Pons (tissue), 1 donor: ENCODE measurements at regions not wholly inside any gene's neighbourhood (a gene's known extent, or its start where the extent isn't known, plus 50 kb on each side); places are given as distances from the start of the nearest gene placed in this dataset.
A peak's percentile ranks its signal among the peaks of the same experiment; 100 is the strongest.
"Not testable (repeated sequence)": the region's sequence is repeated elsewhere in the genome, so short reads cannot be mapped to it uniquely, and the experiment has no call there.

Experiments
- DNase-seq: peaks from one replicate; pipeline ENCODE4 v3.0.0-alpha.2; 2016; ENCODE audit warnings: low spot score

GRCh38 chr12:75870878-75871277, 160.7 kb downstream of the PHLDA1 start:
- DNase-seq: no peak

DNA sequence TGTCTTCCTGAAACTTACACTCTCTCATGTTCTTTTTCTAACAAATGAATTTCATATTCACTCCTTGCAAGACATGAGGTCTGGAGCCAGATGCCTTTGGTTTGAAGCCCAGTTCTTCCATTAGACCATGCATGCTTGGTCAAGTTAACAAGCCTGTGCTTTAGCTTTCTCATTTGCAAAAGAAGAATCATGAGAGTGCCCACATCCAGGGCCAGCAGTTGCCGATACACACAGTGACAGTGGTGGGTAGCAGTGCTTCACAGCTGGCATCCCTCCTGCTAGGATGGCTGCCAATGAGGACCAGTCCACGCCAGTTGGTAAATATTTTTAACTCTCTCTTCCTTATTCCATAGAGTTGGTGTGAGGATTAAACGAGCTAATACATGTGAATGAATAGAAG, 163.1 kb downstream of the PHLDA1 start:
- peak; percentile 9 for DNase-seq

DNA sequence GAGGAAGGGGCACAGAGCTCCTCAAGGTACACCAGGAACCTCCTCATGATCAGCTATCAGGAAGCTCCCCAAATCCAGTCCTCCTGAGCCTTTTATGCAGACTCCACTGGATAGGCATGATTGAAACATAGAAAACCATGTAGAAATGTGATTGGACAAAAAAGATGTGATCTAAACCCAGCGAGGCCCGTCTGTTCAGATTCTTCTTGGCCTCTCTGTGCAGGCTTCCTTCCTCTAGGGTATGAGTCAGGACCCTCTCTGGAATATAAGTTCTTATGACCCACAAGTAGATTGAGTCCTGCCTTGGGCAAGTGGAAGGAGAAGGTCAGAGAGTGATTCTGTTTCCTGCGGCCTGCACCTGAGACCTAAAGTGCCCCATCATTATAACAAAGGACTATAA, 166.3 kb downstream of the PHLDA1 start:
- DNase-seq: no peak

DNA sequence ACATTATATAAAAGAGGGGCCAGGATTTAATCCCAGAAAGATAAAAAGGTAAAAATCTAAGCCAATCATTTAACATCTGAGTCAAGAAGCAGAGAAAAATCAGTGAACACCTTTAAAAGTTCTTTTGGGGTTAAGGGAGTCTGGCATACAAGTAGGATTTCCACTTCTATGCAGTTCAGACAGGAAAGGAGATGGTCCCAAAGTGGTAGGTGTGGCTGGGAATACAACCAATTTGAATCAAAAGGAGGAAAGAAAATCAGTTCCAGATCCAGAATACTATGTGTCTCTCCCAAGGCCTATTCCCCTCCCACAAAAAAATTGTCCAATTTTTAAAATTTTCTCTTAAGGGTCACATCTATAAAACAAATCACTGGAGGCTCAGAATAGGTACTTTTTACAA, 167.4 kb downstream of the PHLDA1 start:
- no peak for DNase-seq

DNA sequence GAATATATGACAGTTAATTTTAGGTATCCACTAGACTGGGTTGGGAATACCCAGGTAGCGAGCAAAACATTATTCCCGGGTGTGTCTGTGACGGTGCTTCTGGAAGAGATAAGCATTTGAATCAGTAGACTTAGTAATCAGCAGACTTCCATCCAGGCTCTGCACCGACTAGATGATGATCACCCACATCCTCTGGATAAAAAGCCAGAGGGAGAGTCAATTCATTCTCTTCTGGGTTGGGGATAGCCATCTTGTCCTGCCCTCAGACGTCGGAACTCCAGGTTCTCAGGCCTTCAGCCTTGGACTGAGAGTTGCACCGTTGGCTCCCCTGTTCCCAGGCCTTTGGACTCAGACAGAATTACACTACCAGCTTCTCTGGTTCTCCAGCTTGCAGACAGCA, 168.0 kb downstream of the PHLDA1 start:
- no peak for DNase-seq

DNA sequence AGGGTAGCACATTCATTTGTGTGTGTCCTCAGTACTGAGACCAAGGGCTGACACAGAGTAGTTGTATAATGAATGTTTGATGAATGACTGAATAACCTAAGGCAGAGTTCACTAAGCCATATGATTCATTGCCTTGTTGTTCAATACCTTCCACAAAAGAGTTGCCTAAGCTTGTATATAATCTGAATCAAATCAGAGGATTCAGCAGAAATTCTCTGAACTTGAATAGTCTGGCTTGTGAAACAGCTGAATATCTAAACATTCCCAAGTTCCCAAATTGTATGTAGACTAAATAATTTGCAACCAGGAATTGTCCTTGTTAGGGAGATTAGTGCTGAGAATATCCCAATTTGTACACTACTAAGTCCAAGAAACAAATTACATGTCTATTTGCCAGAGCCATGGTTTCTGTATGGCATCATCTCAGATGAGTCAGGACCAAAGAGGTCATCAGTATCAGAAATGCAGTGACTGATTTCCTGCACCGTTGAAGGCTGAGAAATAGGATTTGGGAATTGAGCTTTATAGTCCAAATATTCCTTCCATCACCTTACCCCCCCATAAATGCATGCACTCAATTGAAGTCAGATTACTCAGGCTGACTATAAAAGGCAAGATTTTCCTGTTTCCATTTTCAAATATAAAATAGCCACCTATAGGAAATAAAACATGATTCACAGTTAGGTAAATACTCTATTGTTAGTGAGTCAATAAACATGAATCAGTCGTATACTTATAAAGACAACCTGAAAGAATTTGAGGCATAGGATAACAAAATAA, 168.7 kb downstream of the PHLDA1 start:
- no peak for DNase-seq

- DNase-seq: no peak
Observed at GRCh38 chr12:75859868-75860267, 171.7 kb downstream of the PHLDA1 start.

DNA sequence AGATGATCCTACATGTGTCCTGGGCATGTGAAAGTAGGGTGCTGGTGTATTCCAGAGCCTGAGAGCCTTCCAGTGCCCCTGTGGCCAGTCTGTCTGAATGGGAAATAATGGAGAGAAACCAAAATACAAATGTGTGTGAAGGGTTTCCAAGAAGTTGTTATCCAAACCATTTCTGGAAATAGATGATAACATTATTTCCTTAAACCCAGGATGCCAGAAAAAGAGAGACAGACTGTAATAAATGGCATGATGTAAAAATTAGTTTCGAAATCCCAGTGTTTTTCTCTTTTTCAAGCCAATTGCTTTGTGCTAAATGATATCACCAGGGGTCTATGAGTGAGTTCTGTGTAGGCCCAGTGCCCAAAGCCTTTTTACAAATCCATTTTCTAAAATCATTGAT, 175.3 kb downstream of the PHLDA1 start:
- no peak for DNase-seq

- DNase-seq: no peak
Observed at GRCh38 chr12:75855360-75855759, 176.2 kb downstream of the PHLDA1 start.

GRCh38 chr12:75854681-75855309, 176.8 kb downstream of the PHLDA1 start:
- DNase-seq: no peak

- DNase-seq: not testable (repeated sequence)
Observed at GRCh38 chr12:75854137-75854536, 177.4 kb downstream of the PHLDA1 start.

- DNase-seq: no peak
Observed at GRCh38 chr12:75853626-75854025, 177.9 kb downstream of the PHLDA1 start.

DNA sequence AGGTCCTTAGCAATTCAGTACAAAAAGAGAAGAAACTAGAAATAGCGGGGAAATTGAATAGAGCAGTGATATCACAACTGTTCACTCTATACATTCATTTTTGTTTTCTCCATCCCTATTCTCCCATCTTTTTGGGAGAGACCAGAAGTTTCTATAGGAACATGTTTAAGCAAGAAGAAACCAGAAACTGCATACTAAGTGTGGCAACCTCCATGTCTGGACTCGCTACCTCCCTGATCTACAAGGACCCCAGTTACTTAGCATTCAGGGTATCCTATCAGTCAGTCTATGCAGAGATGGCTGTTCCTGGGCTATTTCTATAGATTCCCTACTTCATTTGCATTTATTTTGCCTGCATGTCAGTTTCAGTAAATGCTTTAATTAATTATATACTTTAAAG, 178.6 kb downstream of the PHLDA1 start:
- DNase-seq: no peak

DNA sequence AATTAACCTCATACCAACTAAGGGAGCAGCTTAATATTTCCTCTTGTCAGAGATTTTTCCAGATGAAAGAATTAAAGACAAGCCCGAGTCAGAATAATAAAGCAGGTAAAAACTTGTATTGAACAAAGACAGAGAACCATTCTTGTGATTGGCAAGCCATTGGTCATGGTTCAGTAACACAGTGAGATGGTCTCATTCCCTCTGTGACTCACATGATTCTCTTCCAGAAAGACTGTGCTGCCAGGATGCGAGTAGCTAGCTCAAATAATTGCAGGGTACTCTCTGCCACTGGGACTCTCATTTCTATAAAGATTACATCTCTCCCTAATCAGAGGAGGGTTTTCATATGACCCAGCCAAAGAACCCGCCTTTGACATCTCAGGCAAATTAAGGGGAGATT, 179.4 kb downstream of the PHLDA1 start:
- no peak for DNase-seq

DNA sequence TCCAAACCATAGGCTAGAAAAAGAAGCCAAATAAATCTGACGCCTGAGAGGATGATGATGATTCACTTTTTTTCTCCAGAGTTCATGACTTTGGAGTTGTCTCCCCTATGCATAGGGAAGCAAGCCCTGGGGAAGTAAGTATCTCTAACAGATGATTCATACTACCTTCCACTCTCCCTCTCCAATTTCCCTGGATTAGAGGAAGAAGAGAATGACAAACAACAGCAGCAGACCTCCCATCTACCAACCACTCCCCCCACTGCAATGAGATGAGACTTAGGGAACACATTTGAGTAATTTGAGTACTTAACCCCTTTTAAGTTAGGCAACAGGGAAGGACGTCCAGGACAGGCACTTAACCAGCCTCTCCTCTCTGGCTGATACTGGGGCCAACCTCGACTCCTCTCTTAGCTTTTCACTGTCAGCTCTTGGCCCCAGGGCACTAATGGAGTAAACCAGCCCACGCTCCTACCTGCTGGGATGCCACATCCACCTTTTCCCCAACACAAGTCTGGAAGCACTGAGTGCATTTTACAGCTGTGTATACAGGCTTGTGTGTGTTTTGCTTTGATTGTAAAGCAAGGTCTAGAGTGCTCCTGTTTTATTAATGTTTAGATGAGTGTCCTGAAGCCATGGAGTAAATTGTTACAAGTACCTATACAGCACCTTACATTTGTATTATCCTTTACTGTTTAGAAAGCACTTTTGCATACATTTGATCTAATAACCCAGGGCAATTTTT, 180.7 kb downstream of the PHLDA1 start:
- DNase-seq: no peak

- no peak for DNase-seq
Observed at GRCh38 chr12:75848961-75849360, 182.6 kb downstream of the PHLDA1 start.

DNA sequence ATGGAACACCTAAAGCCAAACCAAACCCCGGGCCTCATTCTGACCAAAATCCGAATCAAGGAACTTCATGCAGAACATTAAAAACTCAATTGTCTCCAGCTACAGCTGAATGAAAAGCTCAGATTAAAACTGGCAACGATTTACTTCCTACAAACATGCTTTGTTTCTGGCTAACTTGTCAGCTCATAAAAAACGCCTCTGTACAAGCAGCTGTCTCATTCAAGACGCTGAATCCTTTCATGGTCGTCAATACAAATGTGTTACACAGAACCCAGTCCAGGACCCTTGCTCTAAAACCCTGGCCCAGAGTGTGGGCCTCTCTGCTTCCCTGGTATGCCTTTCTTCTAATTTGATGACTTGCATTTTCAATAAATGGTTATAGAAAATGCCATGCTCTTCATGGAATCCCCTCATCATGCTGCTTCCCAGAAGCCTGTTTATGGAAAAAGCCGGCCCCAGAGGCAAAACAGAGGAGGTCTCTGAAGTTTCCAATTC, 183.1 kb downstream of the PHLDA1 start:
- peak; percentile 94 for DNase-seq

DNA sequence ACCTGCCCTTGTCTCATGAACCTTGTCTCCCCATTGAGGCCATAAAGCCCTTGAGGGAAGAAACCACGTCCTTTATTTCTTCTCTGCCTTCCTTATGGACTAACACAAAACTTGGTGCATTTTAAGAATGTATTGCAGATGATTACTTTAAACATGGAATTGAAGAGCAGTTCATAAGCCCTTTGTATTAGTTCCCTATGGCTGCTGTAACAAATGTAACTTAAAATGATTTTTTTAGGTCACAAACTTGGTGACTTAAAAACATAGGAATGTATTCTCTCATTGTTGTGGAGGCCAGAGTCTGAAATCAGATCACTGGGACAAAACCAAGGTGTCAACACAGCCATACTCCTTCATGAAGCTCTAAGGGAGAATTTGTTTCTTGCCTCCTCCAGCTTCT, 185.5 kb downstream of the PHLDA1 start:
- no peak for DNase-seq

DNA sequence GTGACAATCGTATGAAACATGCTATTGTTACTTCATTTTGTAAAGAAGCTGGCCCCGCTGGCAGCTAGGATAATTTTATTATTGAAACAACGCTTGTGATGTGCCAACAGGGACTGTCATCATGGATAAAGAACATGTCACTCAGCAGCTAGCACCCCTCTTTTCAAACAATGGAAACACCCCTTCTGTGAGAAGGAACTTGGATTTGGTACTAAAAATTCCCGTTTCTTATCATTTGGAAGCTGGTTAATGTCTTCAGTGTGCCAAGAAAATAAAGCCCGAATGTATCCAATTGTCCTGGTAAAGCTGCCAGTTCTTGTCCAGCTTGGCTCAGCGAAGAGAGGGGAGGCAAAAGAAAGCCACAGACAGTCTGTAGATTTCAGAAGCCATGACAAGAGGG, 186.6 kb downstream of the PHLDA1 start:
- DNase-seq: no peak

DNA sequence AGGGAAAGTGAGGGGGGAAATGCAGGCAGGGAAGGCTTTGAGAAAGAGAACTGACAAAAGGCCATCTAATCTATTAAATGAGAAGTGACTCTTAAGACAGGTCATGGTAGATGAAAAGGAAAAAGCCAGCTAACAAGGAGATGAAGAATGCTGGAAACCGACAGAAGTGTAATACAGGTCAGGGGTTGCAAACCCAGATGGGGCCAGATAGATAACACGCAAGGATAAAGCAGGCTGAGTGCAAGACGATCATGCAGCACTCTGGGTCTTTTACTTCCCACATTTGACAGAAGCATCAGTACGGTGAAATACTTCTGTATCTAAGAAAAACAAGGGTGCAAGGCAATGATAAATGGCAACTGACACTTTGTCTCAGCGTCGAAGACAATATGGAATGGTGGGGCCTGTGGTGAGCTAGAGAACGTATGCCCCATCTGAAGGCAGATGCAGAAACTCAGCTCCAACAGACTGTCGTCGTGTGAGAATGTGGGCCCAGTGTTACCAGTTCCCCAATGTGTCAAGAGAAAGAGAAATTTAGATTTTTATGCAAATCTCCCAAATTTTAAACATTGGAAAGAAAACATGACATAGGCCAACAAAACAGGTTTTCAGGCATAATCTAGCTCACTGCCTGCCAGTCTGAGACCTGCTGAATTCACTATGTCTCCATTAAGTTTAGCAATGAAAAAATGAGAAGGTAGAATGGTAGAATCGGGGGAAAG, 187.4 kb downstream of the PHLDA1 start:
- no peak for DNase-seq

GRCh38 chr12:75842090-75842489, 189.5 kb downstream of the PHLDA1 start:
- DNase-seq: peak; percentile 83

DNA sequence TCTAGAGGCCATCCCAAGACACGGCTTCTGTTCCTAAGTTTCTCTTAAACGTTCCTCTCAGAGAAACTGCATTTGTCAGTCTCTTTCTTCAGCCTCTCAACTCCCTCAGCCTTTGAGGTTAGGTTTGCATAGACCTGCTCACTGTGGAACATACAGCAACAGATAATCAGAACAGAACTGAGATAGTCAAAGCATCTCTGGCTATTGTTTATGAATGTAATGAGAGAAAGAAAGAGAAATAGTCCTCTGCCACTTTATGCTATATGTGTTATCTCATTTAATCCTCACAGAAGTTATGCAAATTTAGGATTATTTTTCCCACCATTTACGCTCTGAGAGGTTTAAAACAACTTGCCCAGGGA, 190.6 kb downstream of the PHLDA1 start:
- DNase-seq: no peak
